HTR-8/SVneo (cell line): ENCODE measurements at regions not wholly inside any gene's neighbourhood (a gene's known extent, or its start where the extent isn't known, plus 50 kb on each side); places are given as distances from the start of the nearest gene placed in this dataset.

Source experiments
- DNase-seq: peaks from one replicate; pipeline ENCODE4 v3.0.0; 2011; ENCODE audit warnings: low spot score, mixed read lengths; ENCODE audit not compliant: insufficient read length
- FAIRE-seq: peaks from 2 replicates; lab custom pipeline; 2011; peaks lifted over from hg19 to GRCh38; lab: Jason Lieb, UNC

GRCh38 chr2:495745-496275, 181.4 kb downstream of the TMEM18 start:
- DNase-seq (no peak), FAIRE-seq (no peak)

GRCh38 chr2:494853-495252, 182.4 kb downstream of the TMEM18 start:
- FAIRE-seq: no peak
- no peak for DNase-seq

GRCh38 chr2:493228-493627, 184.0 kb downstream of the TMEM18 start:
- DNase-seq (no peak), FAIRE-seq (no peak)

- DNase-seq: no peak
- FAIRE-seq: no peak
Observed at GRCh38 chr2:492178-492577, 185.0 kb downstream of the TMEM18 start.

- DNase-seq: no peak
- FAIRE-seq: peak; percentile 95
Observed at GRCh38 chr2:489838-490237, 187.4 kb downstream of the TMEM18 start.

GRCh38 chr2:489084-489483, 188.1 kb downstream of the TMEM18 start:
- no peak for FAIRE-seq
- DNase-seq: no peak

- FAIRE-seq: peak; percentile 33
- DNase-seq: no peak
Observed at GRCh38 chr2:487186-488079, 189.8 kb downstream of the TMEM18 start.

GRCh38 chr2:486371-486770, 190.8 kb downstream of the TMEM18 start:
- DNase-seq: no peak
- no peak for FAIRE-seq

- no peak for FAIRE-seq
- no peak for DNase-seq
Observed at GRCh38 chr2:481388-481787, 193.5 kb upstream of the ALKAL2 start.

GRCh38 chr2:479490-480176, 191.7 kb upstream of the ALKAL2 start:
- DNase-seq (no peak), FAIRE-seq (no peak)

GRCh38 chr2:479031-479430, 191.1 kb upstream of the ALKAL2 start:
- no peak for DNase-seq
- no peak for FAIRE-seq

- FAIRE-seq: peak; percentile 70
- no peak for DNase-seq
Observed at GRCh38 chr2:471560-471959, 183.7 kb upstream of the ALKAL2 start.

GRCh38 chr2:469514-469913, 181.6 kb upstream of the ALKAL2 start:
- DNase-seq (no peak), FAIRE-seq (no peak)

- FAIRE-seq (no peak), DNase-seq (no peak)
Observed at GRCh38 chr2:468648-469336, 180.9 kb upstream of the ALKAL2 start.

- no peak for DNase-seq
- no peak for FAIRE-seq
Observed at GRCh38 chr2:467892-468647, 180.2 kb upstream of the ALKAL2 start.

- FAIRE-seq (no peak), DNase-seq (no peak)
Observed at GRCh38 chr2:467543-467891, 179.6 kb upstream of the ALKAL2 start.

GRCh38 chr2:467101-467500, 179.2 kb upstream of the ALKAL2 start:
- no peak for FAIRE-seq
- no peak for DNase-seq

GRCh38 chr2:464562-465309, 176.8 kb upstream of the ALKAL2 start:
- FAIRE-seq: no peak
- DNase-seq: no peak

GRCh38 chr2:460861-461260, 173.0 kb upstream of the ALKAL2 start:
- DNase-seq (no peak), FAIRE-seq (no peak)
